ENCODE measurements at regions not wholly inside any gene's neighbourhood (a gene's known extent, or its start where the extent isn't known, plus 50 kb on each side); places are given as distances from the start of the nearest gene placed in this dataset.

DNA sequence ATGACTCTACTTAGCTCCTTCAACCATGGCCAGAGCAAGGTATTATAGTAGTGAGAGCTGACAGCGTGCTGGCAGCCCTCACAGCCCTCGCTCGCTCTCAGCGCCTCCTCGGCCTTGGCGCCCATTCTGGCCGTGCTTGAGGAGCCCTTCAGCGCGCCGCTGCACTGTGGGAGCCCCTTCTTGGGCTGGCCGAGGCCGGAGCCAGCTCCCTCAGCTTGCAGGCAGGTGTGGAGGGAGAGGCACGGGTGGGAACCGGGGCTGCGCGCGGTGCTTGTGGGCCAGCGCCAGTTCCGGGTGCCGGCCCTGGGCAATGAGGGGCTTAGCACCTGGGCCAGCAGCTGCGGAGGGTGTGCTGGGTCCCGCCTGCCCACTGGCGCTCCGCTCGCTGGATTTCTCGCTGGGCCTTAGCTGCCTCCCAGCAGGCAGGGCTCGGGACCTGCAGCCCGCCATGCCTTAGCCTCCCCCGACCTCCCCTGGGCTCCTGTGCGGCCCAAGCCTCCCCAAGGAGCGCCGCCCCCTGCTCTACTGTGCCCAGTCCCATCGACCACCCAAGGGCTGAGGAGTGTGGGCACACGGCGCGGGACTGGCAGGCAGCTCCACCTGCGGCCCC lies 63.1 kb downstream of the SPATA19 start (continued):
- no peak for TF ChIP-seq PTBP1 (IDR thresholded peaks at IDR 0.05; ENCODE audit: low read depth, low read length)
- TF ChIP-seq CEBPB (tag; IDR thresholded peaks at IDR 0.05), result no peak
- TF ChIP-seq, protein P1, sequence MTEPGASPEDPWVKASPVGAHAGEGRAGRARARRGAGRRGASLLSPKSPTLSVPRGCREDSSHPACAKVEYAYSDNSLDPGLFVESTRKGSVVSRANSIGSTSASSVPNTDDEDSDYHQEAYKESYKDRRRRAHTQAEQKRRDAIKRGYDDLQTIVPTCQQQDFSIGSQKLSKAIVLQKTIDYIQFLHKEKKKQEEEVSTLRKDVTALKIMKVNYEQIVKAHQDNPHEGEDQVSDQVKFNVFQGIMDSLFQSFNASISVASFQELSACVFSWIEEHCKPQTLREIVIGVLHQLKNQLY (CRISPR knock-in tag; conservative IDR thresholded peaks at IDR 0.05), result no peak
- TF ChIP-seq ETV6 (IDR thresholded peaks at IDR 0.05; ENCODE audit: borderline replicate concordance in 1 of 2, low read depth in 2 of 2, low read length in 1 of 2), result no peak
- TF ChIP-seq ETV6 (CRISPR knock-in tag; IDR thresholded peaks at IDR 0.05; ENCODE audit: borderline replicate concordance), result no peak

DNA sequence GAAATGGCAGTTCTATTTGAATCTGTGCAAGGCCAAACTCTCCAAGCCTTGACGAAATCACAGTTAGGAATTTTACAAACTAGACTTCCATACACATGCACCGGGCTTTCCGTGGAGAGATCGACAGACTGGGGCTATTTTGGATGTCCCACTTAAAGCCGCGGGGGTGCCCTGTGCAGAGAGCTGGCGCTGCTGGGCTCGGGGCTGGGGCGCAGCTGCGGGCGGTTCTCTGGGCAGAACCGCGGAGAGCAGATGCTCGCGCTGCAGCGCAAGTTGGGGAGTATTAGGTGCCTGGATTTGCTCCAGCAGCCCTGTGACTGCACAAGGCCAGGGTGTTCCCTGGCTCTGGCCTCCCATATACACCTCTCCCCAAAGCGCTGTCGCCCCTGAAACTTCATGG lies 67.2 kb downstream of the SPATA19 start:
- CTCF ChIA-PET (ENCODE audit: low intra/inter-chr PET ratio), result no interaction called here
- DNase-seq (ENCODE audit: extremely low read depth in 1 of 4, low spot score in 3 of 4), result no peak
- no peaks in the 10 kb centered on the region for H4K20me1 ChIP-seq (replicated peaks; ENCODE audit: control insufficient read depth, insufficient read depth, low read length)
- H3K36me3 ChIP-seq (ENCODE audit: control insufficient read depth, insufficient read depth, low read length), result no peaks in the 10 kb centered on the region
- no peaks in the 10 kb centered on the region for H3K79me2 ChIP-seq (ENCODE audit: control insufficient read depth, insufficient read depth, low read length)
- no peak overlapping the region for H2AFZ ChIP-seq (ENCODE audit: low read depth, low read length)
- H3K9me1 ChIP-seq (ENCODE audit: control insufficient read depth, insufficient read depth, low read length), result no peaks in the 10 kb centered on the region
- no peak for TF ChIP-seq TGIF2 (CRISPR knock-in tag; IDR thresholded peaks at IDR 0.05)
- TF ChIP-seq LEF1 (IDR thresholded peaks at IDR 0.05), result no peak
- no peak for TF ChIP-seq NONO (IDR thresholded peaks at IDR 0.05; ENCODE audit: low read depth in 2 of 2, low read length in 1 of 2)
- no peak for TF ChIP-seq RAD51 (IDR thresholded peaks at IDR 0.05; ENCODE audit: borderline replicate concordance, low read depth)
- TF ChIP-seq, protein P2, sequence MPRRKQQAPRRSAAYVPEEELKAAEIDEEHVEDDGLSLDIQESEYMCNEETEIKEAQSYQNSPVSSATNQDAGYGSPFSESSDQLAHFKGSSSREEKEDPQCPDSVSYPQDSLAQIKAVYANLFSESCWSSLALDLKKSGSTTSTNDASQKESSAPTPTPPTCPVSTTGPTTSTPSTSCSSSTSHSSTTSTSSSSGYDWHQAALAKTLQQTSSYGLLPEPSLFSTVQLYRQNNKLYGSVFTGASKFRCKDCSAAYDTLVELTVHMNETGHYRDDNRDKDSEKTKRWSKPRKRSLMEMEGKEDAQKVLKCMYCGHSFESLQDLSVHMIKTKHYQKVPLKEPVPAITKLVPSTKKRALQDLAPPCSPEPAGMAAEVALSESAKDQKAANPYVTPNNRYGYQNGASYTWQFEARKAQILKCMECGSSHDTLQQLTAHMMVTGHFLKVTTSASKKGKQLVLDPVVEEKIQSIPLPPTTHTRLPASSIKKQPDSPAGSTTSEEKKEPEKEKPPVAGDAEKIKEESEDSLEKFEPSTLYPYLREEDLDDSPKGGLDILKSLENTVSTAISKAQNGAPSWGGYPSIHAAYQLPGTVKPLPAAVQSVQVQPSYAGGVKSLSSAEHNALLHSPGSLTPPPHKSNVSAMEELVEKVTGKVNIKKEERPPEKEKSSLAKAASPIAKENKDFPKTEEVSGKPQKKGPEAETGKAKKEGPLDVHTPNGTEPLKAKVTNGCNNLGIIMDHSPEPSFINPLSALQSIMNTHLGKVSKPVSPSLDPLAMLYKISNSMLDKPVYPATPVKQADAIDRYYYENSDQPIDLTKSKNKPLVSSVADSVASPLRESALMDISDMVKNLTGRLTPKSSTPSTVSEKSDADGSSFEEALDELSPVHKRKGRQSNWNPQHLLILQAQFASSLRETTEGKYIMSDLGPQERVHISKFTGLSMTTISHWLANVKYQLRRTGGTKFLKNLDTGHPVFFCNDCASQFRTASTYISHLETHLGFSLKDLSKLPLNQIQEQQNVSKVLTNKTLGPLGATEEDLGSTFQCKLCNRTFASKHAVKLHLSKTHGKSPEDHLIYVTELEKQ (CRISPR knock-in tag; IDR thresholded peaks at IDR 0.05), result no peak
- TF ChIP-seq NFE2 (IDR thresholded peaks at IDR 0.05; ENCODE audit: low read depth), result no peak
- no TSS peak for BruUV-seq (replicated peaks)
- no peak overlapping the region for H3K4me3 ChIP-seq
- no peaks in the 10 kb centered on the region for H3K4me1 ChIP-seq (replicated peaks in 1 of 2; ENCODE audit: control insufficient read depth in 2 of 2, insufficient read depth in 2 of 2, low read length in 2 of 2)
- no peaks in the 10 kb centered on the region for H3K9me3 ChIP-seq (replicated peaks; ENCODE audit: control insufficient read depth, insufficient read depth, low read depth, low read length)
- POLR2A ChIA-PET, result no interaction called here
- no peak overlapping the region for H3K9ac ChIP-seq (ENCODE audit: insufficient read depth in 1 of 2, low read depth in 2 of 2, low read length in 2 of 2)
- H3K4me2 ChIP-seq (ENCODE audit: insufficient read depth, low read length), result no peak overlapping the region
- intact Hi-C loops (cut with micrococcal nuclease) (no loop called here), in situ Hi-C loops (cut with MboI) (no loop called here)
- WGBS (ENCODE audit: insufficient coverage, low coverage, missing lambda C conversion rate), result 0% methylated on average over 16 of the region's 18 CpGs
- no peak for ATAC-seq
- no peaks in the 10 kb centered on the region for H3K27me3 ChIP-seq (ENCODE audit: control insufficient read depth in 2 of 2, insufficient read depth in 2 of 2, low read length in 2 of 2)
- no peak for FAIRE-seq
- no peak overlapping the region for H3K27ac ChIP-seq (ENCODE audit: extremely low read depth, low read depth, low read length)
